Stimulated activated CD8-positive, alpha-beta memory T cell treated with anti-CD3 and anti-CD28 coated beads, Interleukin-7, amount 100 ng/mL, for 24 hours (primary cell): ENCODE measurements at regions not wholly inside any gene's neighbourhood (a gene's known extent, or its start where the extent isn't known, plus 50 kb on each side); places are given as distances from the start of the nearest gene placed in this dataset.

Experiments used
- DNase-seq: peaks from one replicate; pipeline ENCODE4 v3.0.0-alpha.2; 2020; ENCODE audit warnings: low read depth

DNA sequence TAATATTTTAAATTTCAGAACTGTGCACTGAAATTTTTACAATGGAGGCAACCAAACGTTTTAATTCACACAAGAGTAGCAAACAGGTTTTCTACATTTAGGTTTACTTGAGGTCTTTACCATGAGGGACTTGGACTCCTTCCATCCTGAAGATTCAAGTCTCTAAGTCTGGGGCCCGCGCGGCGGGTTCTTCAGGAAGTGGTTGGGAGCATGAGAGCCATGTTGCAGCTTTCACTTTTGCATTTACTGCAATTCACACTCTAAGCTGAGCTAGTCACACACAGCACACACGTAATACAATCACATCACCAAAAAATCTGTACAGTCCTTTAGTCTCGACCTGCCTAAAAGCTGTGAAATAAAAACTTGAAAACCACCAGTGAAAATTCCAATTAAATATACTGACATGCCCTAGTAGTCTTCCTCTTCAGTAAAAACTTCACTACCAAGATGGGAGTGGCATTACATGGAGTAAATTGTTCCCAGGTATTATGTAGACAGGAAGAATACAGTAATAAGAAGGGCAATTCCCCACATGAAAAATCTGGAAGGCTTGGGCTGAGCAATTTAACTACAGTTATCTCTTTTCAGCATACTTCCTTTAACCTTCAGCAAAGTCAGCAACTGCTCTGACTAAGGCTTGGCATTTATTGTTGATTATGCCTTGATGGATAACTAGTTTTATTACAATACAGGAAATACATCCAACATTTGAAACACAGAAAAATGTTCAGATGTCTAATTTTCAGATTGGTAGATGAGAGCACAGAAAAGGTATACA is 571.1 kb upstream of the DIPK2B start:
- no peak for DNase-seq

DNA sequence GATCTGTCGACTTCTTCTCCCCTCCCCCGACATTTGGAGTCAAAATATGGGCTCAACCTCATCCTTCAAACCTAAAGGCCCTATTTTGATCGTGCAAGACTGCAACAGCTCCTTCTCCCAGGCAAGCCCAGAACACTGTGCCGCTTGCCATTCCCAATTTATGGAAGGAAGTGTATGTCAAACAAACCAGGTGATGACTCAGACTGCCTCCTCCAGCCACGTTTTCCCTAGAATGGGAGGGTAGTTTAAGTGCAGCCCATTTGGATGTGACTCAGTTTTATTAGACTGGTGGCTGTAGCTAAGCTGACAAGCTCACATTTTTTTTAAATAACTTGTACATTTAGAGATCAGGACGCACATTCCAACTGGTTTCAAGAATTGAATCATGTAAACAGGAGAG is 570.4 kb upstream of the DIPK2B start:
- no peak for DNase-seq

GRCh38 chrX:45769761-45770582 is 569.3 kb upstream of the DIPK2B start:
- DNase-seq, result no peak

DNA sequence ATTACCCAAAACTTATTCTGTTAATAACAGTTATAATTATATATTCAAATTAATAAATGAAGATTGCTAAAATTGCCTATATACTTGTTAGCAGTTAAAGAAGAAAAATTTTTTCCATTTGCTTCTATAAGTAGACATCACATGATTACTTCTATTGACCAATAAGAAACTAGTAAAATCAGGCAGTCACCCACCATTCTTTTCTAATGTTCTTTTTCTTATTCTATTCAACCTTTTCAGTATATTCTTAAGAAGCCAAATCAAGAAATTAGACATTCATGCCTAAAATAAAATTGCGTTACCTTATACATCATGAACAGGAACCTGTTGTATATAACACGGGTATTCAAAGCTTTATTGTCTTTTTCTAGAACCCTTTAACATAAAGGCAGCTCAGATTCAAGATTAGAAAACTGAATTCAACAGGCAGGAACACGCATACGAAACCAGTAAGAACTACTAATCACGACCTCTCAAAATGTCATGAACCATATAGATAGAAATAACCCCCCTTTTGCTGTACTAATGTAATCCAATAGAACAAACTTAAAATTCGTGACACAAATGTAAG is 568.1 kb upstream of the DIPK2B start:
- no peak for DNase-seq

- DNase-seq, result no peak
Observed at GRCh38 chrX:45766981-45767501, 566.4 kb upstream of the DIPK2B start.

DNA sequence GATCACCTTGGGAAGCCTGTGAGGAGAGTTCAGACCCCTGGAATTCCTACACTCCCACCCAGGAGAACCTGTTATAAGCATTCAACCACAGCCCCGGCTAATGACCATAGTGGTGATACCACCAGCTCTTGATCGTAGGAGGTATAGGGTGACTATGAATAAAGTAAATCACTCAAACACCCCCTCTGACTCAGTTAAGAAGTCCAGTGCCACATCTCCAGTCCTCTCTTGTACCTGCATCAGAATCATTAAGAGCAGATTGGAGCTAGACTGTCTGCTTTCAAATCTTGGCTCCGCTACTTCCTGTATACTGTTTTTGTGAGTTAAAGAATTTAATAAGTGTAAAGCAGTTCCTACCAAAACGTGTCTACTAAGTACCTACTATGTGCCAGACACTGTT is 565.1 kb upstream of the DIPK2B start:
- no peak for DNase-seq

DNA sequence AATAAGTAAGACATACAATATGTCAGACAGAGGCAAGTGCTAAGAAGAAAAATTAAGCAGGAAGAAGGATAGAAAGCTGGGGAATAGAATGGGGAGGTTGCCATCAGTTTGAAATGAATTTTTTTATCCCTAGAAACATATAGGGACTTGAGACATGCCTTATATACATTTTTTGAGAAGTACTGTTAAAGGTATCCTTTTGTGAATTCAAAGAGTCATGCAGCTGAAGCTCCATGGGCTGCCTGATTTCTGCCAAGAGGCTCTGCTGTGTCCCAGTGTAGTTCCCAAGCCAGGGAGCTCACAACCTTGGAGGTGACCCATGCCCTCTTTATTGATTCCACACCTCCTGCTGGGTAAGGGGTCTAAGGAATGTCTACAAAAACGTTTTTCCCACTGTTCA is 564.6 kb upstream of the DIPK2B start:
- no peak for DNase-seq

DNA sequence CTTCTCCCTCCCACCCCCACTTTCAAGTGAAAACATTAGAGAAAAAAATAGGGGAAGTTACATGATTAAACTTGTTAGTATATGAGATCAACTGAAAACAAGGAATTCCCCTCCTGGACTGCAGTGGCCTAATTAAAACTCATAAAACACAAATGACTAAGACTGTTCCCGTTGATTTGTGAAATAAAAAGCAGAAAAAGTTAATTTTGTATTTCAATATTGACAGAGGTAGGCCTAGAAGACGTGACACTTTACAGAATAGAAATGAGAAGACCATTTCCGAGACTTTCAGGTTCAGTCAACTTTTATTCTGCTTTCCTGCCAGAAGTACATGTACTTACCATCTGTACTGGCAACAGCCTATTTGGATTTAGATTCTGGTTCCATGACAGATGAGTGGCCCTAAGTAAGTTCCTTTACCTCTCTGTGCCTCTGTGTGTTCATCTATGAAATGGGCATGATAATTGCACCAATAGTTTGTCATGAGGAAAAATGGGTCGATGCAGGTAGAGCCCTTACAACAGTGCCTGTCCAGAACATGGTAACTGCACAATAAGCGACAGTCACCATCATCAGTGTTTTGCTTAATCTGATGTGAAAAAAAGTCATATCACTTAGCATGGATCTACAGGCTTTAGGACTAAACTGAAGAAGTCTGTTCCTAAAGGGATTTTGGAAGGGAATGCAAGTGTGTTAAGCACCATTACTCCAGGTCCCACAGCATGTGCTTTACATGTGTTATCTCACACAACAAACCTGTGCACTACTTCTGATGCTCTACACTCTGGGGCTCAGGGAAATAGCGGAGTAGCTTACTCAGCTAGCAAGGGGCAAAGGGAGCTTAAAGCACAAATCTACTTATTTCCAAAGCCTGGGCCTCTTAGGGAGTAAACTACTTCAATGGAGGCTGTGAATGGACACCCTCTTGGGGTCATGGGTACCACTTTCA is 562.3 kb upstream of the DIPK2B start:
- no peak for DNase-seq

DNA sequence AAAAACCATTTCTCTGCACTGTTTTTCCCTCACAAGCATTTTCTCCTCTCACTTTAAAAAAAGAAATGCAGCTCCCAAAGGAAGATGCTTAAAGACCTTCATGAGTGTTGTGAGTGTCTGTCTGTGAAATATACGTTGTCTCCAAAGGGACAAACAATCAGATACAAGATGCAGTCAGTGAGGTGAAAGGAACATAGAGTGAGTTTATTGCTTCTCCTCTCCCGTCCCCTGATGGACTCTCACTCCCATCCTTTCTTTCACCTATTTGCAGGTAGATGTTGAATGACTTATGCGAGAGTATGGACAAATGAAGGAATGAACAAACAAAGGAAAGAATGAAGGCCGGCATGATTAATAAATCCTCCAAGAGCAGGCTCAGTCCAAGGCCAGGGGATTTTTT is 561.2 kb upstream of the DIPK2B start:
- DNase-seq, result no peak

DNA sequence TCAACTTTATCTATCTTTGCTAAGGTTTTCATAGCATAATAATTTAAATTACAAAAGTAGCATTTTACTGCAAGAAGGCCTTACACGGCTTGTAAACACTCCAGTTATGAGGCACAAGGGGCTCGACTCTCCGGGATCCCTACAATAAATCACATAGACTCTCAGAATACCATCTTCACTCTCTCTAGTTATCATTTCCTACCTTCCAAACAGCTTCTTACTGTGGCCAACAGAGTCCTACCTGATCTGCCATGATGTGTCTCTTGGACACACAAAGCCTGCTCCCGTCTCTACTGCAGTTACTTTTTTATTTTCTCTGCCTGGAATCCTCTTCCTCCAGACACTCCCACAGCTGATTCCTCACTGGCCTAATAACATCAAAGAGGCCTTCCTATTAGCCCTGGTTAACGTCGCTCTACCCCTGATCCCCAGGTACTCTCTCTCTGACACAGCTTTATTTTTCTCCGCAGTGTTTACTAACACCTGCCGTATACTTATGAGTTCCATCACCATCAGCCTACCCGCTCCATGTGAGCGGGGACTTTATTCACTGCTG is 559.6 kb upstream of the DIPK2B start:
- no peak for DNase-seq

- DNase-seq, result no peak
Observed at GRCh38 chrX:45758738-45759397, 558.2 kb upstream of the DIPK2B start.

- DNase-seq, result no peak
Observed at GRCh38 chrX:45758319-45758718, 557.6 kb upstream of the DIPK2B start.

GRCh38 chrX:45757272-45757671 is 556.6 kb upstream of the DIPK2B start:
- DNase-seq, result no peak

- DNase-seq, result no peak
Observed at GRCh38 chrX:45756557-45756956, 555.9 kb upstream of the DIPK2B start.

DNA sequence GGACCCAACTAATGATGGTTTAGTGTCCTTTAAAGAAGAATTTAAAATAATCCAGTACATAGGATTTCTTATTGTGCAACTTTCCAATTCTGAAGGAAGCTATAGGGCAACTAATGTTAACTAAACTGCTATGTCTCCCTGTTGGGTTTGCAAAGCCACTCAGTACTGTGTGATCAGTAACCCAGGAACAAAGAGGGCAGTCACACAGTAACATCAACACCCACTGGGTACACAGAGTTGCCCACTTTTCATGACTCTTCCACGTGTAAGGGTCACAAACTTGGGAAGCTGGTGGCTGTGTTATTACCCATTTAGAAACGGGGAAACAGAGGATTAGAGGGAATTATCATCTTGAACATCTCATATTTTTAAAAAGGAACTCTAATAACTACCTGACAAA is 555.0 kb upstream of the DIPK2B start:
- no peak for DNase-seq

DNA sequence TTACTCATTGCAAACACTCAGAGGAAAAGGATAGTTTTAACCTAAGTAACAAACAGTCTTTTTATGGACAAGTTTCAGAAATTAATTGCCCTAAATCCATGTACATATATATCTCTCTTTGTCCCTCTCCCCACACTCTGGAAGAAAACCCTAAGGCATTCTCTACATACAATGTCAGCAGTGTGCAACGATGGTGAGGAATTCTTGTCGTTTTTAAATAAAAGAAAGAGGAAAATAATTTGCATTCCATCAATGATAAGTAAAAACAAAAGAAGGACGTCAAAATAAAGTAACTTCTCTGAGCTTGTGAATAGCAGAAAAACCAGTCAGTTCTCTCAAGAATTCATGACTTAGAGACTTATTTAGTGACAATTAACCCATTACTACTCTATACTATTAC is 550.5 kb upstream of the DIPK2B start:
- no peak for DNase-seq

DNA sequence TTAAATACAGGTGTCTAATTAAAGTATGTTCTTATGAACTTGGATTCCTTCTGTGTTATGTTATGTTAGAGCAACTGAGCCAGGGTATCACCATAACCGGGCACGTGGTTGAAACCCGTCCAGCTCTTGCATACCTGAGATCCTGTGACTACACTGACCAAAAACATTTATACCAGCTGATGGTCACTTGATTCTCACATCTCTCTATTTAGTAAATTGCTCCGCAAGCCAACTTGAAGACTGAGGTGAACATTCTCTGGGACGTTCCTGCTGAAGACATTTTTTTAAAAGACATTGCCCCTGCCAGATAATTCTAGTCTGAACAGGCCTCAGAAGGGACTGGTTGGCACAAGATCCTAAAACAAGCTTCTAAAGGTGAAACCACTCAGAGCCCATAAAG is 550.0 kb upstream of the DIPK2B start:
- no peak for DNase-seq

DNA sequence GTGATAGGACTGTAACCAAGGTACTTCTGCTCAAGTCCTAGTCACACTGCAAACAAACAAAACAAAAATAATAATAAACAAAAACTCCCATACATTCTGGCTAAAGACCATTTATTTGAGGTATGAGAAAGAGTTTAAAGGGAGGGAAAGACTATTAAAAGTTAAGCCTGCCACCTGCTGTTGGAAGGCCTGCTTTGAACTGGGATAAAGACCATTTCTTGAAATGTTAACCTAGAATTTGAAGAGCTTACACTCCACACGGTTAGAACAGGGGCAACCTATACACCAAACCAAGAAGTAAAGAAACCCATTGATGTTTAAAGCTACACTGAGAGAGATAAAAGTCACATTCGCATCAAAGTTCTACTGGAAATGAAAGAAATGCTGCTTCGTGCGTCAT is 548.7 kb upstream of the DIPK2B start:
- no peak for DNase-seq

DNA sequence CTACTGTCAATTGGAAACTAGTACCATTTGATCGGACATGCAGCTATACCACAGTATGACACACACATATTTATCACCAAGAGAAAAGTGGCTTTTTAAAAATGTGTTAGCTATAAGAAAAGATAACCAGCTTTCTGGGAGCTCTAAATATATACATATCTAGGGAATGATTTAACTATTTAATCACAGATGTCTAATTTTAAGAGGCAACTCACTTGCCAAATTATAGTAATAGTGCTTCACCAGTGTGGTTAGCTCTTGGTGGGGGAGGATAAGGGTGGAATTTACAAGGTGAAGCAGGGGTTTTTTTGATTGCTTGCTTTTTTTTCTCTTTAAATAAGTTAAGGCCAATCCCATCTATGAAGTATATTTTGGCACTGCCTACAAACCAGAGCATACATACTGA is 547.7 kb upstream of the DIPK2B start:
- no peak for DNase-seq

GRCh38 chrX:45747905-45748304 is 547.2 kb upstream of the DIPK2B start:
- DNase-seq, result no peak

- no peak for DNase-seq
Observed at GRCh38 chrX:45745479-45745878, 544.8 kb upstream of the DIPK2B start.
